Activated CD4-positive, CD25-positive, alpha-beta regulatory T cell (primary cell): ENCODE measurements at regions not wholly inside any gene's neighbourhood (a gene's known extent, or its start where the extent isn't known, plus 50 kb on each side); places are given as distances from the start of the nearest gene placed in this dataset.
"Not testable (repeated sequence)": the region's sequence is repeated elsewhere in the genome, so short reads cannot be mapped to it uniquely, and the experiment has no call there.

Source experiments
- DNase-seq, 4 experiments: peaks; one replicate each; lab custom pipeline; 2025; lab: John Stamatoyannopoulos, UW

- DNase-seq: no peak
Measured at GRCh38 chr7:45407730-45408408, 166.3 kb upstream of the ADCY1 start.

- DNase-seq: no peak
Measured at GRCh38 chr7:45408409-45408737, 165.8 kb upstream of the ADCY1 start.

DNA sequence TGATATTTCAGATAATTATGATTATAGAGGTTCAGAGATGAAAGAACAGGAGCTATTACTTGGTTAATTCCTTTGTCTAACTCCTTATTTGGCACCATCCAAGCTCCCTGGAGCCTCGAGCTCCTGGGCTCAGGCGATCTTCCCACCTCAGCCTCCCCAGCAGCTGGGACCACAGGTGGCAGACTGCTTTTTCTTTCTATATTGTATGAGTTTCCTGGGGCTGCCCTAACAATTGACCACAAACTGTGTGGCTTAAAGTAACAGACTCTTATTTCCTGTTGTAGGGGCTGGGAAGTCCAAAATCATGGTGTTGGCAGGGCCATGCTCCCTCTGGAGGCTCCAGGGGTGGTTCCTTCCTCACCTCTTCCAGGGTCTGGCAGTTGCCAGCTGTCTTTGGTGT is 163.3 kb upstream of the ADCY1 start:
- DNase-seq: no peak

DNA sequence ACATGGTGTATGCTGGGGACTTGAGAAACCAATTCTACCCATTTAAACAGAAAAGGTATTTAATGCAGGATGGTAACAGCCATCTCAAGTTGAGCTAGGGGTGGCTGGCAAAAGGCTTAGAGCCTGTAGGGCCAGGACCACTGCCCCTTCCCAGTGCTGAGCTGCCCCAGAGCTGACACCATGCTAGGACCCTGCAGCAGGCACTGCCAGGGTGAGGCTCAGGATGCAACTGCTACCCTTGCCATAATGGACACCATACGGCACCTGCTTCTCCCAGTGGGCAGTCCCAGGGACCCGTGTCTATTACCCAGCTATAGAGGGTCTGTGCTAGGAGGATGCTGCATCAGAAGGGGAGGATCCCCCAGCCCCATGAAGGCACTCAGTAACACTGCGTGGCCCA is 160.7 kb upstream of the ADCY1 start:
- no peak for DNase-seq

DNA sequence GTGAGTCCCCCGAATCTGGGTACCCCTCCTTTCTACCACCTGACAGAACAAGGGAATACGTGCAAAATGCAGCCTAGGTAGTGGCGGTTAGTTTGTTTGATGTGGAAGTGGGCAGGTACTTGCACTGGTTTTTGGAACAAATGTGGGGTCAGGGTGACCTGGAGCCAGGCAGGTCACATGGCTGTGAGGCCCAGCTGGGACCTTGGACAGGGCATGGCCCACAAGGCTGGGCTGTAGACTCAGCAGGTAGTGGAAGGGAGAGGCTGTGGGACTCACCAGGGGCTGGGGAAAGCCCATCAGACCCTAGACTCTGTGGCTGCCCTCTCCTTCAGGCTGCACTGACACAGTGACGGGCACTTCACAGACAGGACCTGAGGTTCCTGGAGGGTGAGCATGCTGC is 159.9 kb upstream of the ADCY1 start:
- no peak for DNase-seq

- no peak for DNase-seq
Measured at GRCh38 chr7:45415265-45415664, 158.9 kb upstream of the ADCY1 start.

DNA sequence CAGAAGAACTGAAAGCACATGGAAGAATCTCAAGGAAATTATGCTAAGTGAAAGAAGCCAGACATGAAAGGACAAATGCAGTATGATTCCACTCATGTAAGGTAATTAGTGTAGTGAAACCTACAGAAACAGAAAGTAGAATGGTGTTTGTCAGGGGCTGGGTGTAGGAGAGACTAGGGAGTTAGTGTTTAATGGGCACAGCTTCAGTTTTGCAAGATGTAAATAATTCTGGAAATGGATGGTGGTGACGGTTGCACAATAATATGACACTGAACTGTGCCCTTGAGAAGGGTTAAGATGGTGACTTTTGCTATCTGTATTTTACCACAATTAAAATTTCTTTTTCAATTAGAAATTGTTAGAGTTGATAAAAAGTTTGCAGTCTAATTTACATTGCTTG is 157.3 kb upstream of the ADCY1 start:
- no peak for DNase-seq

- DNase-seq: no peak
Measured at GRCh38 chr7:45417268-45417667, 156.9 kb upstream of the ADCY1 start.

- DNase-seq: no peak
Measured at GRCh38 chr7:45417735-45418134, 156.4 kb upstream of the ADCY1 start.

GRCh38 chr7:45420843-45421495 is 153.2 kb upstream of the ADCY1 start:
- DNase-seq: no peak

DNA sequence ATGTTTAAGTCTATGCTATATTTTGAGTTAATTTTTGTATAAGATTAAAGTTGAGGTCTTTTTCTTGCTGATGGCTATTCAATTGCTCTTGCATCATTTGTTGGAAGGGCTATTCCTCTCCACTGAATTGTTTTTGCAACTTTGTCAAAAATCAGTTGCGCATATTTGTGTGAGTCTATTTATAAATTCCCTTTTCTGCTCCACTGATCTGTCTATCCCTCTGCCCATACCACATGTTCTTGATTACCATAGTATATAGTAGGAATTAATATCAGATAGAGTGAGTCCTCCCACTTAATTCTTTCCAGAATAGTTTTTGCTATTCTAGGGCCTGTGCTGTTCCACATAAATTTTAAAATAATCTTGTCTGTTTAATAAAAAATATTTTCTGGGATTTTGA is 152.4 kb upstream of the ADCY1 start:
- no peak for DNase-seq

DNA sequence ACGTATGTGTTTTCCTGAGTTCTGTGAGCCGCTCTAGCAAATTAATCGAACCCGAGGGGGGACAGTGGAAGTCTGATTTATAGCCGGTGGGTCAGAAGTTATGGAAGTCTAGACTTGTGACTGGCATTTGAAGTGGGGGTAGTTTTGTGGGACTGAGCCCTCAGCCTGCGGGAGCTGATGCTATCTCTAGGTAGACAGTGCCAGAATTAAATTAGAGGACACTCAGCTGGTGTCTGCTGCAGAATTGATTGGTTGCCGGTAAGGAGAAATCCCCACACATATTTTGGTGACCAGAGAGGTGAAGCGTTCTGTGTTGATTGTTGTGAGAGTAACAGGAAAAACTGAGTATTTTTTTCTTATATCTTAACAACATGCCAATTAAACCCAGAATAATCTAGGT is 143.8 kb upstream of the ADCY1 start:
- DNase-seq: no peak

- DNase-seq: no peak
Measured at GRCh38 chr7:45434167-45434784, 139.9 kb upstream of the ADCY1 start.

- no peak for DNase-seq
Measured at GRCh38 chr7:45435131-45435530, 139.0 kb upstream of the ADCY1 start.

DNA sequence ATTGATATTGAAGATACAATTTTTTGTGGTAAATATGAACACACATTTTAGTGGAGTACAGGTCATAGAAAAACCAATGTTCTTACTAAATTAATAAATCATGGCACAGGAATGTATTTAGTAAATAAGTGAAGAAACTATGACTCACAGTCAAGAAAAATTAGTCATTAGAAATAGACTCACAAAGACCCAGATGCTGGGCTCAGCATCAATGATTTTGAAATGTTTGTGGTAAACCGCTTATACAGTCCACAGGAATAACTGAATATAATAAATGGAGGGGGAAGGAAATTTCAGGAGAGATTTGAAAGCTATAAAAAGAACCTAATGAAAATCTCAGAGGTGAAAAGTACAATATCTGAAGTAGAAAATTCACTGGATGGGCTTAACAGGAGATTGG is 138.3 kb upstream of the ADCY1 start:
- DNase-seq: no peak

DNA sequence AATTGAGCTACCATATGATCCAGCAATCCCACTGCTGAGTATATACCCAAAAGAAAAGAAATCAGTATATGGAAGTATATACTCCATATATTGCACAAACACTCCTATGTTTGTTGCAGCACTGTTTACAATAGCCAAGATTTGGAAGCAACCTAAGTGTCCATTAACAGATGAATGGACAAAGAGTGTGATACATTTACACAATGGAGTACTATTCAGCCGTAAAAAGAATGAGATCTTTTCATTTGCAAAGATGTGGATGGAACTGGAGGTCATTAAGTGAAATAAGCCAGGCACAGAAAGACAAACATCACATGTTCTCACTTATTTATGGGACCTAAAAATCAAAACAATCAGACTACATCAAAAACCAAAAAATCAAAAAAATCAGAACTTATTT is 133.4 kb upstream of the ADCY1 start:
- DNase-seq: not testable (repeated sequence)

DNA sequence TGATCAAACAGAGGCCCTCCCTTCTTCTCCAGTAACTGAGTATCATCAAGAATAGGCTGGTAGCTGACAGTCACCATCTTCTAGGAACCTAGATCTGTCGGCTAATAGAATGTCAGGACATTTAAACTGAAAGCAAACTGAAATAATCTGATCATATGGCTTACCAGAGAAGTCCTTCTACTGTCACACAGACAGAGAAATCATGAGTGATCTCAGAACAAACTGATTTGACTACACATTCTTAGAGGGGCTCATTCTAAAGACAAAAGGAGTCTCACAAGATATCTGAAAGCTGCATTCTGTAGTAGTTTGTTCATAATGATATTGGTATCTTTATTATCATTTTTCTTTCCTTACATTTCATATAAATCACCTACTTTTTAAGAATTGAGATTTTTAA is 130.9 kb upstream of the ADCY1 start:
- no peak for DNase-seq

GRCh38 chr7:45446195-45446944 is 127.8 kb upstream of the ADCY1 start:
- DNase-seq: no peak

GRCh38 chr7:45447296-45447695 is 126.9 kb upstream of the ADCY1 start:
- DNase-seq: no peak

GRCh38 chr7:45450571-45451204 is 123.5 kb upstream of the ADCY1 start:
- no peak for DNase-seq

- DNase-seq: no peak
Measured at GRCh38 chr7:45451342-45452035, 122.7 kb upstream of the ADCY1 start.

- DNase-seq: no peak
Measured at GRCh38 chr7:45454771-45455170, 119.4 kb upstream of the ADCY1 start.
